AG04449 (cell line): ENCODE measurements at regions not wholly inside any gene's neighbourhood (a gene's known extent, or its start where the extent isn't known, plus 50 kb on each side); places are given as distances from the start of the nearest gene placed in this dataset.

Experiments used
- CTCF ChIA-PET: fragments of 350-600 bp; formaldehyde crosslinking; extraction: SDS; loops from one replicate; lab custom pipeline; 2021; ENCODE audit warnings: antibody characterized with exemption; lab: Yijun Ruan, JAX
- POLR2A ChIA-PET: fragments of 400-600, 350-600 bp; formaldehyde crosslinking; extraction: SDS; loops from one replicate; lab custom pipeline; 2020; ENCODE audit warnings: antibody characterized with exemption, inconsistent platforms; lab: Yijun Ruan, JAX
- DNase-seq: peaks from one replicate; pipeline ENCODE4 v3.0.0-alpha.2; 2010; ENCODE audit warnings: low read depth, low spot score
- H3K4me3 ChIP-seq: 2 replicates; pipeline ENCODE4 v1.5.1; 2011; ENCODE audit warnings: low read depth, mild to moderate bottlenecking, control low read depth, low read length
- CTCF ChIP-seq: IDR thresholded peaks from one replicate; pipeline ENCODE4 v1.5.1; 2011; ENCODE audit warnings: mild to moderate bottlenecking, moderate library complexity, low read length, control low read depth, inconsistent platforms; ENCODE audit not compliant: insufficient read depth; ENCODE audit errors: missing control alignments

- no peak for DNase-seq
- ChIA-PET CTCF (no interaction called here), POLR2A (no interaction called here)
- H3K4me3 ChIP-seq: no peak overlapping the region
- TF ChIP-seq CTCF: no peak
These were observed 109.7 kb upstream of the NAMPT start for GRCh38 chr7:106394526-106394925.

- ChIA-PET CTCF (no interaction called here), POLR2A (no interaction called here)
- TF ChIP-seq CTCF: no peak
- no peak overlapping the region for H3K4me3 ChIP-seq
- no peak for DNase-seq
These were observed 108.9 kb upstream of the NAMPT start for GRCh38 chr7:106393564-106394251.

DNA sequence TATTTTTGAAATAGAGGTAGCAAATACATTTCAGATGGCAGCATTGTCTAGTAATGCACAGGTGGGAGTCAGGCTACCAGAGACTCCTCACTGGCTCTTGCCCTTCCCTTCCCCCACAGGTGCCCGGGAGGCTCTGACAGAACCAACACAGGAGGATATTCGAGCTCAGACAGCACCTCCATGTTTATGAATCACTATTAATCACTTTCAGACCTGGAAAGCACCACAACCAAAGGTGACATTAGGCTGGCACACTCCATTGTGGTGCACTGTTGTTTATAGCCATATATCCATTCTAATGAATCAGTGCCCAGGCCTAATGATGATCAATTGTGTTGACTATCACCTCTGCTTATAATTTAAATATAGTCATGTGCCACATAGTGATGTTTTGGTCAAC, 107.8 kb upstream of the NAMPT start:
- ChIA-PET POLR2A (interaction anchor here (0.6 kb wide), 1 partner anchor 135 kb away, joined by 3 read pairs; no protein-coding TSS in a partner anchor), CTCF (interaction anchor here (0.9 kb wide), 1 partner anchor 25 kb away, joined by 3 read pairs; no protein-coding TSS in a partner anchor)

GRCh38 chr7:106392144-106392543, 107.4 kb upstream of the NAMPT start:
- CTCF ChIA-PET: interaction anchor here (0.7 to 1.4 kb wide), 3 partner anchors 22 to 215 kb away, joined by 3 read pairs; no protein-coding TSS in a partner anchor
- no peak for DNase-seq
- POLR2A ChIA-PET: interaction anchor here (0.6 kb wide), 1 partner anchor 135 kb away, joined by 3 read pairs; no protein-coding TSS in a partner anchor
- TF ChIP-seq CTCF: no peak
- H3K4me3 ChIP-seq: no peak overlapping the region

More for the DNA sequence above, 107.8 kb upstream of the NAMPT start:
- no peak for TF ChIP-seq CTCF
- DNase-seq: no peak
- no peak overlapping the region for H3K4me3 ChIP-seq

- POLR2A ChIA-PET: no interaction called here
- no peak for DNase-seq
- CTCF ChIA-PET: no interaction called here
- H3K4me3 ChIP-seq: no peak overlapping the region
- TF ChIP-seq CTCF: no peak
These were observed 102.2 kb upstream of the NAMPT start for GRCh38 chr7:106386958-106387357.

DNA sequence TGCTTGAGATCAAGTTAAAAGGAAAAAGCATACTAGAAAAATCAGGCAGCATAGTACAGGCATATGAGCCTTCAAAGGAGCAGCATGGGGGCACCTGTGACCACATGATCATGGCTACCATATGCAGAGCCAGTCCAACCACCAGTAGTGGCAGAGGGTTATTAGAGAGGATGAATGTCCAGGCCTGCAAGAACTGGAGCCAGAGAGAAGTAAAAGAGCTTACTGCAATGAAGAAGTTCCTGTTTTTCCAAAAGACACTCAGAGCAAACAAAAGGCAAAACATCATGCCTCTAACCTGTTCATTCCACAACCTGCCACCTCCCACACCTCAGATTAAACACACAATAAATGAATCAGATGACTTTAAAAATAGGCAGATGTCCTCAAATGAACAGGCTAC, 99.6 kb upstream of the NAMPT start:
- no peak overlapping the region for H3K4me3 ChIP-seq
- POLR2A ChIA-PET: no interaction called here
- no peak for DNase-seq
- CTCF ChIA-PET: no interaction called here
- TF ChIP-seq CTCF: no peak
